HG02623 (cell line): ENCODE measurements at regions not wholly inside any gene's neighbourhood (a gene's known extent, or its start where the extent isn't known, plus 50 kb on each side); places are given as distances from the start of the nearest gene placed in this dataset.
"Not testable (repeated sequence)": the region's sequence is repeated elsewhere in the genome, so short reads cannot be mapped to it uniquely, and the experiment has no call there.

ENCODE experiments used
- ATAC-seq: cut with Tn5 transposase; IDR thresholded peaks from one replicate; pipeline ENCODE4 v1.9.1; 2021; ENCODE audit warnings: moderate library complexity; ENCODE audit not compliant: unreplicated experiment

- no peak for ATAC-seq
These were observed 91.8 kb upstream of the F13A1 start for GRCh38 chr6:6412221-6412620.

GRCh38 chr6:6412700-6413099 lies 92.2 kb upstream of the F13A1 start:
- ATAC-seq, result no peak

DNA sequence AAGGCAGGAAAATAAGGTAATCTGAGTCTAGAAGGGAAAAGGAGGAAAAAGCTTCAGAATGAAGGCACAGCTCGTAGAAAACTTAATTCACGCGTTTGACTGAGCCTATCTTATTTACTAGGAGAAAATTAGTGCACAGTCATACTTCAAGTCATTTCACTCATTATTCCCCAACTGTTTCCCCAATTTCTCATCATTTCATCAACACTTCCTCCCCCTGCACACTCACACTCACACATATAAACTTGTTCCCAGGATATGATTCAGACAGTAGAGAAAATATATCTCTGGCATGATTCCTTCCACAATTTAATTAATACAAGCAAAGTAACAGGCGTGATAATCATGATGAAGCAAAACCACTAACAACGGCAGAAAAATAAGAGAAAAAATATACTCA lies 94.5 kb upstream of the F13A1 start:
- ATAC-seq, result no peak

- ATAC-seq, result no peak
These were observed 97.0 kb upstream of the F13A1 start for GRCh38 chr6:6417475-6417874.

DNA sequence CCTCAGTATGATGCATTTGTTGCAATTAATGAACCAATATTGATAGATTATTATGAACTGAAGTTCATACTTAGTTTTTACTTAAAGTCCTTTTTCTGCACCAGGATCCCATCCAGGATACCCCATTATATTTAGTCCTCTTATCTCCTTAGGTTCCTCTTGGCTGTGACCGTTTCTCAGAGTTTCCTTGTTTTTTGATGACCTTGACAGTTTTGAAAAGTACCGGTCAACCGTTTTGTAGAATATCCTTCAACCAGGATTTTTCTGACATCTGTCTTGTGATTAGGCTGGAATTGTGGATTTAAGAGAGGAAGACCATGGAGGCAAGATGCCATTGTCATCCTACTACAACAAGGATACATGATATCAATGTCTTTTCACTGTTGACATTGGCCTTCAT lies 98.0 kb upstream of the F13A1 start:
- ATAC-seq, result no peak

DNA sequence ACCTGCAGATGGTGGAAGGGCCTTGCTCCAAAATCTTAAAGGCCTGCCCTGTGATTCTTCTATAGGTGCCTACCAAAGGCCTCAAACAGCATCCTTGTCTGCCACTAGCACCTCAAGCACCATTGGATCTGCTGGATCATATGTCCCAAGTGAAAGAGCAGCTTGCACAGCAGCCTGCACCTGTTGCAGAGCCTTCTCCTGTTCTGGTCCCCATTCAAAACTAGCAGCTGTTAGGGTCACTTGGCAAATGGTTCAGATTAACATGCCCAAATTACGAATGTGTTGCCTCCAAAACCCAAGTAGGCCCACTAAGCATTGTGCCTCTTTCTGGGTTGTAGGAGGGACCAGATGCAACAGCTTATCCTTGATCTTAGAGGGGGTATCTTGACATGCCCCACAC lies 99.6 kb upstream of the F13A1 start:
- no peak for ATAC-seq

DNA sequence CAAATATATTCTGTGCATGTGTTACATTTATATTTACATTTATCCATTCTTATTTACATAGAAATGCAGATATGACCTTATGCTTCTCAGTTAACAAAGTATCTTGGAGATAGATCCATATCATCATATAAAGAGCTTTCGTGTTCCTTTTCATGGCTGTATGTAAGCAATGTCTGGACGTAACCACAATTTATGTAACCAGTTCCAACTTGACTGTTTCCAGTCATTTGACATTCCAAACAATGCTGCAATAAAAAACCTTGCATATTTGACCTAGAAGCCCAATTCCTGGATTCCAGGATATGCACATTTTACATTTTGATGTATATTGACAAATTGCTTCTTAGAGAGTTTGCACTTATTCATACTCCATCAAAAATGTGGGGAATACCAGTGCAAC lies 113.7 kb upstream of the F13A1 start:
- ATAC-seq, result no peak

- no peak for ATAC-seq
These were observed 114.3 kb upstream of the F13A1 start for GRCh38 chr6:6434723-6435122.

- no peak for ATAC-seq
These were observed 115.9 kb upstream of the F13A1 start for GRCh38 chr6:6436366-6436765.

DNA sequence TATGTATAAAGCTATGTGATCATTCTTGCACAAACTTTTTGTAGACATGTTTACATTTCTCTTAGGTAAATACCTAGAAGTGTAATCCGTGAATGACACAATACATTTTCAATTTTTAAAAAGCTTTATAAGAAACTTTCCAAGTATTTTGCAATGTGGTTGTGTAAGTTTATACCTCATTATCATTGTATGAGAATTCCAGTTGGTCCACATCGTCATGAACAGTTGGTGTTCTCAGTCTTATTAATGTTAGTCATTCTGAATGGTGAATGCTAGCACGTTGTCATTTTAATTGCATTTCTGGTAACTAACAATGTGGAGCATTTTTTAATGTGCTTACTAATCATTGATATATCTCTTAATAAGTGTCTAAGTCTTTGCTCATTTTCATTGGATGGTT lies 116.5 kb upstream of the F13A1 start:
- ATAC-seq, result no peak

DNA sequence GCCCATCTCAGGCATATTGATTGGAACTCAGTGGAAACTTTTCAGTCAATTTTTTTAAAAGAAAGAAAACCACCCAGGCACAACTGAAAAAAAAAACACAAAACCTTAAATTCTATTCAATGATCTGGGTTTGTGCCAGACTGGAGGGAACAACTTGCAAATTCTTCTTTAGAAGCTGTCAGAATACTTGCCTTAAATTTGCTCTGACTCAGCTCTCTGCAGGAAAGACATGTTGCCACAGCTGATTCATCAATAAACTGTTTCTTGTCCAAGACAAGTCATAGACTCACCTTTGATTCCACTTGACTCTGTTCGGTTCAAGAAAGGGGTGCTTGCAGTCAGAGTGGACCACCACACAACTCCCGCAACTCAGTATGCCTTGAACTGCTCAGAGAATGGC lies 117.8 kb upstream of the F13A1 start:
- ATAC-seq, result no peak

DNA sequence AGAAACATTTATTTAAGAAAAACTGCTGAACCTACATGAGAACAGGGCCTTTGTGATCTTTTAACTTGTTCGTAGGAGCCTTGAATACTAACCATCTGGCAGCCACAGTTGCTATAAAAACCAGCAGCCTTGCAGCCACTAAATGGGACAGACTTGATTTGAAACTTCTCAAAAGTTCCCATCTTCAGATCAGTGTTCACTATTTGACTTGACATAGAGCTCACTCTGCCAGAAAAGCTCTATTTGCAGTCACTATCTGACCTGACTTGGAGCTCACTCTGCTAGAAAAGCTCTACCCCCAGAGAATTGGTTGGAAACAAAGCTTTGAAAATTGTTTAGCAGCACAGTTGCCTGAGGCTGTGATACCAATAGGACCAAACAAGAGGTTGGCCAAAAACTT lies 119.3 kb upstream of the F13A1 start:
- no peak for ATAC-seq

GRCh38 chr6:6452002-6452401 lies 131.5 kb upstream of the F13A1 start:
- no peak for ATAC-seq

DNA sequence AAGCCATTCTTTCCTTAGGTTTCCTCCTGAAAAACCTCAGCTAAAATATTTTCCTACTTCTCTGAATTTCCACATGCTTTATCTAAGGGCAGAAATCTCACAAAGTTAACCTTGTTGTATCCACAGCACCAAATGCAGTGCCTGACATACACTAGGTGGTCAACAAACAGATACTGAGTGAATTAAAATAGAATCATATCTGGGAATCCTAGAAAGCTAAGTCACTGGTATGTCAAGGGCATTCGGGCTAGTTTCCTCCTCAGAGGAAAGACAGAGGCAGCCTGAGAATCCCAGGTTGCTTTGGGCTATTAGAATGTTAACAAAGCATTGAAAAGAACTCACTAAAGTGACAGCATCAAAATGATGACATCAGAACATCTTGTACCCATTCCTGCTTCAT lies 132.7 kb upstream of the F13A1 start:
- no peak for ATAC-seq

DNA sequence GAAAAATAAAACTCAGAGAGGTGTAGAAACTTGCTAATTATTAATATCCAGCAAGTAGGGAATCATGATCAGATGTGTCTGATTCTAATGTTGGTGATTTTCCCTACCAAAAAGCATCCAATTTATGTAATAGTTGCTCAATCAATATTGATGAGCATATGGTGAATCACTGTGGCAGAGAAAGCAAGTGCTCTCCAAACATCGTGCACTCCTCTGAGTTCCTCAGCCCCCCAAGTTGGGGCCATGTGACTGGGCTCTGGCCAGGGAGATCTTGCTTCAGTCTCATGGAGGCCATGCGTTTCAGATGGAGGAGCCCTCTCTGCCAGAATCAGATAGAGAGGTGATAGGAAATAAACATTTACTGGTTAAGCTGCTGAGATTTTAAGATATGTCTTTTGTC lies 133.2 kb upstream of the LY86 start:
- ATAC-seq, result no peak

GRCh38 chr6:6458172-6458571 lies 130.3 kb upstream of the LY86 start:
- ATAC-seq, result no peak

- not testable (repeated sequence) for ATAC-seq
These were observed 128.6 kb upstream of the LY86 start for GRCh38 chr6:6459963-6460362.

DNA sequence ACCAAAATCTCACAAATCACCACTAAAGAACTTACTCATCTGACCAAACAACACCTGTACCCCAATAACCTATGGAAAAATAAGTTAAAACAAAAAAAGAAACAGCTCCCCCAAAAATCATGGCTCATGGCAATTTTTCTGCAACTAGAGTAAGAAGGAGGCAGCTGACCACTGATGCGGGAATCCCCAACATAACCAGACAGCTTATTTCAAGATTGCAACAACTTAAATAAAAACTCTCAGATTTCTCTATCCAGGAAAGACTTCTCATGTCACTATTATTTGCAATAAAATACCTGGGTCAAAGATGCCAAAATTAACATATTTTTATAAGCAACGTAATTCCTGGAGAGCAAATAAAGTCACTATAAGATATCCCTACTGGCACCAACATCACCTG lies 128.1 kb upstream of the LY86 start:
- no peak for ATAC-seq

- no peak for ATAC-seq
These were observed 127.4 kb upstream of the LY86 start for GRCh38 chr6:6461138-6461537.

DNA sequence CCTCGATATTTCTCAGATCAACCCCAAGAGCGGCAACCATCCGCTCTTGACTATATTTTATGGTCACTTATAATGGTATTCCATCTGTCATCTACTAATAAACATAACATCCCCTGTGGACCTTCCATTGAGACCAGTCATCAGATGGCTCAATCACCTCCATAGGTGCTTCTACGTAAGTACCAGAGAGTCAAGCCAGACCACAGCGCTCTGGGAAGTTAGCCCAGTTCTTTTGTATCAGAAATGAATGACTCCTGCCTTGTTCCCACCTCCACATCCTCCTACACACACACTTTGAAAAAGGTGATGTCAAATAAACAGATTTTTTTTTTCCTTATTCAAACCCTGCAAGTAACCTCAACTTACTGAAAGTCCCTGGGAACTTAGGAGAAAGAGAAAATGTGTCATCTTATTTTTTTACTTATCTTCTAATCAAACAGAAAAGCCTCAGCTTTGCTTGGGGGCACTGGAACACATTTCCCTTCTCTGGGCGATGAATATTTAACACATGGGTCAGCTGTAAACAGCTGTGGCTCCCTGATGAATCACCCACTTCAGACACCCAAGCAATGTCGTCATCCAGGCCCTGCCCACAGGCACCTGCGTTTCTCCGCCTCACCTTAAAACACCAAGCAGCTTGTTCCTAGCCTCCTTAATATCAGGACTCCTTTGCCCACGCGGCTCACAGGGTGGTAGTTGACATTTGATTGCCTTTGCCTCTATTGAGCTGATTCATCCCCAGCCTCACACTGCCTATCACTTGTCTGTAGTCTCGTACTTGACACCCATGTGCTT lies 121.4 kb upstream of the LY86 start:
- no peak for ATAC-seq

GRCh38 chr6:6469074-6469473 lies 119.4 kb upstream of the LY86 start:
- ATAC-seq, result no peak

GRCh38 chr6:6470123-6470522 lies 118.4 kb upstream of the LY86 start:
- ATAC-seq, result no peak

- ATAC-seq, result no peak
These were observed 117.2 kb upstream of the LY86 start for GRCh38 chr6:6471276-6471675.
